ENCODE measurements at regions not wholly inside any gene's neighbourhood (a gene's known extent, or its start where the extent isn't known, plus 50 kb on each side); places are given as distances from the start of the nearest gene placed in this dataset.

DNA sequence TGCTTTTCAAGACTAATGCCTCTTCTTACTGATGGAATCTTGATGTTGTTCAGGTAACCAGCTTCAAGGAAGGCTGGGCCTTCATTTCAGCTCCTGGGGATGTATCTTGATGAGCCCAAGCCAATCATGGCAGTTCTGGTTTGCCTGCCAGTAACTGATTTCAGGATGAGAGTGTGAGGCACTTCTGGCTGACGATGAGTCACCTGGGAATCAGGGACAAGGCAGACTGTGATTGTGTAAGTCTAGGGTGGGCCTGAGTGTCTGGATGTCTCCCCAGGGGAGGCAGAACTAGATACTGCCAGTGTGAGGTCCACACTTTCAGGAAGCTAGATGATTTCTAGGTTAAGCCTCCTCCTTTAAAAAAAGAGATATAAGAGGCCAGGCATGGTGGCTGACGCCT is 77.3 kb upstream of the KL start:
- FAIRE-seq = no peak
- WGBS (ENCODE audit: insufficient coverage, insufficient replicate concordance, low lambda C conversion rate, missing lambda C conversion rate) = 57% methylated on average over 2 of the region's 2 CpGs
- Histone ChIP-seq H3K9ac (ENCODE audit: control insufficient read depth, insufficient read depth, low read length) (no peak overlapping the region), H3K4me1 (ENCODE audit: control insufficient read depth, insufficient read depth, low read length) (no peaks in the 10 kb centered on the region; the same call in 1 of the 2 replicates), H3K4me2 (ENCODE audit: control insufficient read depth, insufficient read depth) (no peak overlapping the region), H4K20me1 (ENCODE audit: control insufficient read depth, insufficient read depth) (no peaks in the 10 kb centered on the region), H2AFZ (ENCODE audit: control insufficient read depth, low read depth, low read length) (no peak overlapping the region), H3K27me3 (replicated peaks in 1 of 2; ENCODE audit: control insufficient read depth in 2 of 2, insufficient read depth in 2 of 2, low read length in 1 of 2) (no peaks in the 10 kb centered on the region), H3K9me3 (replicated peaks; ENCODE audit: control insufficient read depth, insufficient read depth, low read length) (no peaks in the 10 kb centered on the region; the same call in 1 of the 3 replicates), H3K27ac (ENCODE audit: control insufficient read depth, insufficient read depth) (no peak overlapping the region), H3K4me3 (no peak overlapping the region), H3K36me3 (ENCODE audit: control insufficient read depth in 2 of 2, insufficient read depth in 2 of 2, low read length in 1 of 2) (no peaks in the 10 kb centered on the region), H3K79me2 (ENCODE audit: control insufficient read depth, insufficient read depth, low read length) (no peaks in the 10 kb centered on the region)
- no peak for DNase-seq (ENCODE audit: low read depth, low spot score)
- ChIA-PET CTCF (interaction anchor here (0.7 kb wide), 2 partner anchors 558 to 1083 kb away, joined by 3 read pairs; no protein-coding TSS in a partner anchor), RAD21 (ENCODE audit: unreplicated experiment) (no interaction called here), SMC1A (ENCODE audit: uncharacterized antibody, unreplicated experiment) (interaction anchor here (1.3 kb wide), 2 partner anchors 10 to 35 kb away, joined by 3 read pairs; no protein-coding TSS in a partner anchor), POLR2A (no interaction called here)
- no peak for ATAC-seq
- intact Hi-C loops (cut with micrococcal nuclease; ENCODE audit: unreplicated experiment) (no loop called here), in situ Hi-C loops (cut with MboI) (no loop called here)
- TF ChIP-seq JUNB (IDR thresholded peaks at IDR 0.05) = no peak
- no TSS peak for BruUV-seq (replicated peaks)

DNA sequence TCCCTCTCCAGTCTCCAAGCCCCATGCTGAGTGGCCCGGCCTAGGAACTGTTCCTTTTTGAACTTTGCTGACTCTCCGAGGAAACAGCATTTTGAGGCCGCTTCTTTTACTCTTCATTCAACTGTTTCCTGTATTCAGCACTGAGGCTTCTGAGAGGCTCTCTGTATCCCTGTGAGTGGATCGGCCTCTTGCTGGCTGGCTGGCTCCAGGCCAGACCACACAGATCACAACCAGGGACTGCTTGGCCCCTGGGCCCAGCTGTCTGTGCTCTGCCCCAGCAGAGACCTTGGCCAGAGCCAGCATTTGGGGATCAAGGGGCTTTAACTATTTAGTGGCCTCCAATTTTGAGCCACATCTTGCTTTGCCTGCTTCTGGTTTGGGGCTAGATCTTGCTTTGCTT is 75.6 kb upstream of the KL start:
- H3K27me3 ChIP-seq (replicated peaks in 1 of 2; ENCODE audit: control insufficient read depth in 2 of 2, insufficient read depth in 2 of 2, low read length in 1 of 2) = no peaks in the 10 kb centered on the region
- no peak overlapping the region for H3K27ac ChIP-seq (ENCODE audit: control insufficient read depth, insufficient read depth)
- no peak overlapping the region for H3K9ac ChIP-seq (ENCODE audit: control insufficient read depth, insufficient read depth, low read length)
- no peak overlapping the region for H3K4me2 ChIP-seq (ENCODE audit: control insufficient read depth, insufficient read depth)
- in situ Hi-C loops (cut with MboI) (no loop called here), intact Hi-C loops (cut with micrococcal nuclease; ENCODE audit: unreplicated experiment) (no loop called here)
- FAIRE-seq = no peak
- BruUV-seq (replicated peaks) = no TSS peak
- no peaks in the 10 kb centered on the region for H3K36me3 ChIP-seq (ENCODE audit: control insufficient read depth in 2 of 2, insufficient read depth in 2 of 2, low read length in 1 of 2)
- ChIA-PET CTCF (no interaction called here), RAD21 (ENCODE audit: unreplicated experiment) (no interaction called here), POLR2A (interaction anchor here (0.5 kb wide), 1 partner anchor 22 kb away, joined by 4 read pairs; no protein-coding TSS in a partner anchor), SMC1A (ENCODE audit: uncharacterized antibody, unreplicated experiment) (interaction anchor here (2.0 kb wide), 1 partner anchor 8 kb away, joined by 7 read pairs; no protein-coding TSS in a partner anchor)
- no peak for ATAC-seq
- no peaks in the 10 kb centered on the region; the same call in 1 of the 3 replicates for H3K9me3 ChIP-seq (replicated peaks; ENCODE audit: control insufficient read depth, insufficient read depth, low read length)
- TF ChIP-seq SMAD1 (IDR thresholded peaks at IDR 0.05; ENCODE audit: low read depth, partially characterized antibody) (no peak), ZNF622 (IDR thresholded peaks at IDR 0.05) (no peak), EED (IDR thresholded peaks at IDR 0.05; ENCODE audit: low read depth) (no peak)
- TF ChIP-seq, protein P1, sequence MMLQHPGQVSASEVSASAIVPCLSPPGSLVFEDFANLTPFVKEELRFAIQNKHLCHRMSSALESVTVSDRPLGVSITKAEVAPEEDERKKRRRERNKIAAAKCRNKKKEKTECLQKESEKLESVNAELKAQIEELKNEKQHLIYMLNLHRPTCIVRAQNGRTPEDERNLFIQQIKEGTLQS (IDR thresholded peaks at IDR 0.05; ENCODE audit: borderline replicate concordance, extremely low read depth, low read depth, low read length) = no peak
- TF ChIP-seq, protein P2, sequence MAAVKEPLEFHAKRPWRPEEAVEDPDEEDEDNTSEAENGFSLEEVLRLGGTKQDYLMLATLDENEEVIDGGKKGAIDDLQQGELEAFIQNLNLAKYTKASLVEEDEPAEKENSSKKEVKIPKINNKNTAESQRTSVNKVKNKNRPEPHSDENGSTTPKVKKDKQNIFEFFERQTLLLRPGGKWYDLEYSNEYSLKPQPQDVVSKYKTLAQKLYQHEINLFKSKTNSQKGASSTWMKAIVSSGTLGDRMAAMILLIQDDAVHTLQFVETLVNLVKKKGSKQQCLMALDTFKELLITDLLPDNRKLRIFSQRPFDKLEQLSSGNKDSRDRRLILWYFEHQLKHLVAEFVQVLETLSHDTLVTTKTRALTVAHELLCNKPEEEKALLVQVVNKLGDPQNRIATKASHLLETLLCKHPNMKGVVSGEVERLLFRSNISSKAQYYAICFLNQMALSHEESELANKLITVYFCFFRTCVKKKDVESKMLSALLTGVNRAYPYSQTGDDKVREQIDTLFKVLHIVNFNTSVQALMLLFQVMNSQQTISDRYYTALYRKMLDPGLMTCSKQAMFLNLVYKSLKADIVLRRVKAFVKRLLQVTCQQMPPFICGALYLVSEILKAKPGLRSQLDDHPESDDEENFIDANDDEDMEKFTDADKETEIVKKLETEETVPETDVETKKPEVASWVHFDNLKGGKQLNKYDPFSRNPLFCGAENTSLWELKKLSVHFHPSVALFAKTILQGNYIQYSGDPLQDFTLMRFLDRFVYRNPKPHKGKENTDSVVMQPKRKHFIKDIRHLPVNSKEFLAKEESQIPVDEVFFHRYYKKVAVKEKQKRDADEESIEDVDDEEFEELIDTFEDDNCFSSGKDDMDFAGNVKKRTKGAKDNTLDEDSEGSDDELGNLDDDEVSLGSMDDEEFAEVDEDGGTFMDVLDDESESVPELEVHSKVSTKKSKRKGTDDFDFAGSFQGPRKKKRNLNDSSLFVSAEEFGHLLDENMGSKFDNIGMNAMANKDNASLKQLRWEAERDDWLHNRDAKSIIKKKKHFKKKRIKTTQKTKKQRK (IDR thresholded peaks at IDR 0.05; ENCODE audit: low read depth, low read length) = no peak
- TF ChIP-seq, protein P3, sequence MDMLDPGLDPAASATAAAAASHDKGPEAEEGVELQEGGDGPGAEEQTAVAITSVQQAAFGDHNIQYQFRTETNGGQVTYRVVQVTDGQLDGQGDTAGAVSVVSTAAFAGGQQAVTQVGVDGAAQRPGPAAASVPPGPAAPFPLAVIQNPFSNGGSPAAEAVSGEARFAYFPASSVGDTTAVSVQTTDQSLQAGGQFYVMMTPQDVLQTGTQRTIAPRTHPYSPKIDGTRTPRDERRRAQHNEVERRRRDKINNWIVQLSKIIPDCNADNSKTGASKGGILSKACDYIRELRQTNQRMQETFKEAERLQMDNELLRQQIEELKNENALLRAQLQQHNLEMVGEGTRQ (IDR thresholded peaks at IDR 0.05; ENCODE audit: borderline replicate concordance, low read depth, low read length) = no peak
- H3K79me2 ChIP-seq (ENCODE audit: control insufficient read depth, insufficient read depth, low read length) = no peaks in the 10 kb centered on the region
- no peaks in the 10 kb centered on the region for H4K20me1 ChIP-seq (ENCODE audit: control insufficient read depth, insufficient read depth)
- WGBS (ENCODE audit: insufficient coverage, insufficient replicate concordance, low lambda C conversion rate, missing lambda C conversion rate) = 65% methylated on average over 4 of the region's 4 CpGs
- no peak overlapping the region for H2AFZ ChIP-seq (ENCODE audit: control insufficient read depth, low read depth, low read length)
- H3K4me1 ChIP-seq (ENCODE audit: control insufficient read depth, insufficient read depth, low read length) = no peaks in the 10 kb centered on the region; the same call in 1 of the 2 replicates
- no peak for DNase-seq (ENCODE audit: low read depth, low spot score)
- no peak overlapping the region for H3K4me3 ChIP-seq
